Gastrocnemius medialis (tissue), 4 donors: ENCODE measurements at regions not wholly inside any gene's neighbourhood (a gene's known extent, or its start where the extent isn't known, plus 50 kb on each side); places are given as distances from the start of the nearest gene placed in this dataset.

Source experiments
- POLR2A ChIP-seq, 2 donors: fragments of 450-650 bp; IDR thresholded peaks; one replicate each; pipeline ENCODE4 v1.6.1; 2017; ENCODE audit warnings: antibody characterized with exemption in 2 of 2, mild to moderate bottlenecking in 2 of 2, moderate library complexity in 2 of 2
- TF ChIP-seq, protein P1 (sequence below), 5 experiments: fragments of 450-650 bp in 3 of 5; fragments of 200-600 bp in 2 of 5; sonication (generic) in 2 of 5; IDR thresholded peaks in 4 of 5; conservative IDR thresholded peaks in 1 of 5; 1 replicate in 4 of 5; 2 replicates in 1 of 5; pipeline ENCODE4 v1.5.1; 2016 to 2019; ENCODE audit warnings: antibody characterized with exemption in 5 of 5, mild to moderate bottlenecking in 3 of 5, moderate library complexity in 3 of 5

DNA sequence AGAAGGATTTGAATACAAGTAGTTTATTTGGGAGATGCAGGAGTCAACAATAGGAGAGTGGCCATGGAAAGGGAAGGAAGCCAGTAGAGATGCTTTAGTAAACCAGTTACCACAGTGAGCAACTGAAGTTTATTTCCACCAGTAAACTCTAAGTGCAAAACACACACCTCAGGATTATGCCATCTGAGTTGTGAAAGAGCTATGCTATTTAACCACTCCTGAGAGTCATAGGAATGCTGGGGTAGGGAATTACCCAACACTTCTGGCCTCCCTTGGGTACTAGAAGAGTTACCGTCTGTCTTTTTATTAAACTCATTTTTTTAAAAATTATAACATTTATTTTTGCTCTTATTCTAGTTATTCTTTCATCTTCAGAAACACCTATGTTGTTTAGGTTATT lies 834.6 kb upstream of the AMOT start:
- TF ChIP-seq, protein P1, sequence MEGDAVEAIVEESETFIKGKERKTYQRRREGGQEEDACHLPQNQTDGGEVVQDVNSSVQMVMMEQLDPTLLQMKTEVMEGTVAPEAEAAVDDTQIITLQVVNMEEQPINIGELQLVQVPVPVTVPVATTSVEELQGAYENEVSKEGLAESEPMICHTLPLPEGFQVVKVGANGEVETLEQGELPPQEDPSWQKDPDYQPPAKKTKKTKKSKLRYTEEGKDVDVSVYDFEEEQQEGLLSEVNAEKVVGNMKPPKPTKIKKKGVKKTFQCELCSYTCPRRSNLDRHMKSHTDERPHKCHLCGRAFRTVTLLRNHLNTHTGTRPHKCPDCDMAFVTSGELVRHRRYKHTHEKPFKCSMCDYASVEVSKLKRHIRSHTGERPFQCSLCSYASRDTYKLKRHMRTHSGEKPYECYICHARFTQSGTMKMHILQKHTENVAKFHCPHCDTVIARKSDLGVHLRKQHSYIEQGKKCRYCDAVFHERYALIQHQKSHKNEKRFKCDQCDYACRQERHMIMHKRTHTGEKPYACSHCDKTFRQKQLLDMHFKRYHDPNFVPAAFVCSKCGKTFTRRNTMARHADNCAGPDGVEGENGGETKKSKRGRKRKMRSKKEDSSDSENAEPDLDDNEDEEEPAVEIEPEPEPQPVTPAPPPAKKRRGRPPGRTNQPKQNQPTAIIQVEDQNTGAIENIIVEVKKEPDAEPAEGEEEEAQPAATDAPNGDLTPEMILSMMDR (IDR thresholded peaks at IDR 0.05 in 4 of 5, conservative IDR thresholded peaks at IDR 0.05 in 1 of 5), result no peak
- TF ChIP-seq POLR2A (IDR thresholded peaks at IDR 0.05), result no peak
